ENCODE measurements at regions not wholly inside any gene's neighbourhood (a gene's known extent, or its start where the extent isn't known, plus 50 kb on each side); places are given as distances from the start of the nearest gene placed in this dataset.
"Not testable (repeated sequence)": the region's sequence is repeated elsewhere in the genome, so short reads cannot be mapped to it uniquely, and the experiment has no call there.

- Mint-ChIP-seq H3K27ac (no peak overlapping the region), H3K27me3 (no peaks in the 10 kb centered on the region), H3K36me3 (ENCODE audit: low read depth) (no peaks in the 10 kb centered on the region), H3K9me3 (no peaks in the 10 kb centered on the region), H3K4me3 (no peak overlapping the region), H3K4me1 (no peaks in the 10 kb centered on the region)
- no peak for DNase-seq
- no peak for ATAC-seq
These were observed 100.9 kb upstream of the MON1B start for GRCh38 chr16:77090062-77090461.

GRCh38 chr16:77093309-77093708 is 97.7 kb upstream of the MON1B start:
- Mint-ChIP-seq H3K36me3 (ENCODE audit: low read depth) (no peaks in the 10 kb centered on the region), H3K9me3 (no peaks in the 10 kb centered on the region), H3K27me3 (no peaks in the 10 kb centered on the region), H3K4me1 (no peaks in the 10 kb centered on the region), H3K27ac (no peak overlapping the region), H3K4me3 (no peak overlapping the region)
- no peak for ATAC-seq
- no peak for DNase-seq

GRCh38 chr16:77093999-77094398 is 97.0 kb upstream of the MON1B start:
- Mint-ChIP-seq H3K9me3 (no peaks in the 10 kb centered on the region), H3K4me1 (no peaks in the 10 kb centered on the region), H3K27me3 (no peaks in the 10 kb centered on the region), H3K27ac (no peak overlapping the region), H3K36me3 (ENCODE audit: low read depth) (no peaks in the 10 kb centered on the region), H3K4me3 (no peak overlapping the region)
- DNase-seq (no peak), ATAC-seq (no peak)

GRCh38 chr16:77111056-77111565 is 79.9 kb upstream of the MON1B start:
- Mint-ChIP-seq H3K36me3 (ENCODE audit: low read depth) (no peaks in the 10 kb centered on the region), H3K4me1 (no peaks in the 10 kb centered on the region), H3K9me3 (peaks cover under 1% of the 10 kb centered on the region), H3K4me3 (no peak overlapping the region), H3K27ac (no peak overlapping the region), H3K27me3 (peaks cover 6% of the 10 kb centered on the region)
- ATAC-seq (no peak), DNase-seq (no peak)

DNA sequence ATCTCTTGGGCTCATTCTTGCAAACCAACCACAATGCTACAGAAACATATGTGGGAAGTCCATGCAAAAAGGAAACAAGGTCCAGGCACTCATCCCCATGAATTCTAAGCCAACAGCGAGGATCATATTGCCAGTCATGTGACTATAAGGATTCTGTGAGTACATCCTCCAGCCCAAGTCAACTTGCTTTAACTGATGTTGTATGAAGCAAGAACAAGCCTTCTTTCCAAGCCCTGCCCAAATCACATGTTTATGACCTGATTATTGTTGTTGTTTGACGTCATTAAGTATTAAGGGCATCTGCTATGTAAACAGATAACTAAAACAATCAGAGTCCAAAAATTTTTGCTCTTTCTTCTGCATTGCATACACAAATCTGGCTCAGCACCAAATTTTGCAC is 78.2 kb upstream of the MON1B start:
- Mint-ChIP-seq H3K27me3 (peaks cover 6% of the 10 kb centered on the region), H3K4me3 (no peak overlapping the region), H3K27ac (no peak overlapping the region), H3K9me3 (no peaks in the 10 kb centered on the region), H3K36me3 (ENCODE audit: low read depth) (no peaks in the 10 kb centered on the region), H3K4me1 (no peaks in the 10 kb centered on the region)
- no peak for DNase-seq
- no peak for ATAC-seq

GRCh38 chr16:77113835-77114234 is 77.2 kb upstream of the MON1B start:
- no peaks in the 10 kb centered on the region for H3K9me3 Mint-ChIP-seq
- H3K4me1 Mint-ChIP-seq: no peaks in the 10 kb centered on the region
- ATAC-seq (no peak), DNase-seq (no peak)
- no peak overlapping the region for H3K4me3 Mint-ChIP-seq
- H3K36me3 Mint-ChIP-seq (ENCODE audit: low read depth): no peaks in the 10 kb centered on the region
- no peak overlapping the region for H3K27ac Mint-ChIP-seq
- H3K27me3 Mint-ChIP-seq: peaks cover 6% of the 10 kb centered on the region

DNA sequence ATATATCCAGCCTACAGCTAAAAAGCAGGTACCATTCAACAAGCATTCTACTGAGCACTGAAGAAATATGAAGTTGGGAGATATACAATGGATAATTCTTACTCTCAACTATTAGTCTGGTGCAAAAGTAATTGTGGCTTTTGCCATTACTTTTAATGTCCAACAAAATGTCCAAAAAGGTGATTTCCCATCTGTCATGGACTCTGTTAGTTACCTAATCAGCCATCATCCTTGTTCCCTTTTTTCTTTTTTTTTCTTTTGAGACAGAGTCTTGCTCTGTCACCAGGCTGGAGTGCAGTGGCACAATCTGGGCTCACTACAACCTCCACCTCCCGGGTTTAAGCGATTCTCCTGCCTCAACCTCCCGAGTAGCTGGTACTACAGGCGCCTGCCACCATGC is 76.6 kb upstream of the MON1B start:
- H3K36me3 Mint-ChIP-seq (ENCODE audit: low read depth); H3K27me3 Mint-ChIP-seq; H3K27ac Mint-ChIP-seq; H3K4me3 Mint-ChIP-seq; H3K9me3 Mint-ChIP-seq; H3K4me1 Mint-ChIP-seq; DNase-seq; ATAC-seq: not testable (repeated sequence)

DNA sequence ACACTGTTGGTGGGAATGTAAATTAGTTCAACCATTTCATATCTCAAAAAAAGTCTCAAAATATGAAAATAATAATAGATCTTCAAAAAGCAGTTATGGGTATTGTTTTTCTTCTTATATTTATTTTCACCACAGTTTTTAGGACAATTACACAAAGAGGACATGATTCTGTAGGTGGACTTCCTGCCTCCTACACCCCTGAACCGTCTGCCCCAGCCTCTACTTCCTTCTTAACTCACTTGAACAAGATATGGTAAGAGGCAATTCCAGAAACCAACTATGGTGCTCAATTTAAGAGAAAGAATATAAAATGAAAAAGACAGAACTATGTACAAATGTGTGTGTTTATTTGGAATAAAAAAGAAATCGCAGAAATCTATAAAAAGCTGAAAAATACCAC is 74.1 kb upstream of the MON1B start:
- peaks cover 6% of the 10 kb centered on the region for H3K27me3 Mint-ChIP-seq
- H3K36me3 Mint-ChIP-seq (ENCODE audit: low read depth): no peaks in the 10 kb centered on the region
- H3K9me3 Mint-ChIP-seq: no peaks in the 10 kb centered on the region
- DNase-seq: no peak
- no peaks in the 10 kb centered on the region for H3K4me1 Mint-ChIP-seq
- H3K4me3 Mint-ChIP-seq: no peak overlapping the region
- no peak for ATAC-seq
- H3K27ac Mint-ChIP-seq: no peak overlapping the region

GRCh38 chr16:77117707-77118106 is 73.3 kb upstream of the MON1B start:
- H3K36me3 Mint-ChIP-seq (ENCODE audit: low read depth): no peaks in the 10 kb centered on the region
- H3K27ac Mint-ChIP-seq: no peak overlapping the region
- DNase-seq (no peak), ATAC-seq (no peak)
- H3K4me3 Mint-ChIP-seq: no peak overlapping the region
- peaks cover 6% of the 10 kb centered on the region for H3K27me3 Mint-ChIP-seq
- no peaks in the 10 kb centered on the region for H3K9me3 Mint-ChIP-seq
- no peaks in the 10 kb centered on the region for H3K4me1 Mint-ChIP-seq

GRCh38 chr16:77131398-77131797 is 59.6 kb upstream of the MON1B start:
- H3K36me3 Mint-ChIP-seq (ENCODE audit: low read depth): no peaks in the 10 kb centered on the region
- H3K27me3 Mint-ChIP-seq: peaks cover 5% of the 10 kb centered on the region
- no peaks in the 10 kb centered on the region for H3K4me1 Mint-ChIP-seq
- H3K27ac Mint-ChIP-seq: no peak overlapping the region
- no peaks in the 10 kb centered on the region for H3K9me3 Mint-ChIP-seq
- DNase-seq (no peak), ATAC-seq (no peak)
- H3K4me3 Mint-ChIP-seq: no peak overlapping the region

DNA sequence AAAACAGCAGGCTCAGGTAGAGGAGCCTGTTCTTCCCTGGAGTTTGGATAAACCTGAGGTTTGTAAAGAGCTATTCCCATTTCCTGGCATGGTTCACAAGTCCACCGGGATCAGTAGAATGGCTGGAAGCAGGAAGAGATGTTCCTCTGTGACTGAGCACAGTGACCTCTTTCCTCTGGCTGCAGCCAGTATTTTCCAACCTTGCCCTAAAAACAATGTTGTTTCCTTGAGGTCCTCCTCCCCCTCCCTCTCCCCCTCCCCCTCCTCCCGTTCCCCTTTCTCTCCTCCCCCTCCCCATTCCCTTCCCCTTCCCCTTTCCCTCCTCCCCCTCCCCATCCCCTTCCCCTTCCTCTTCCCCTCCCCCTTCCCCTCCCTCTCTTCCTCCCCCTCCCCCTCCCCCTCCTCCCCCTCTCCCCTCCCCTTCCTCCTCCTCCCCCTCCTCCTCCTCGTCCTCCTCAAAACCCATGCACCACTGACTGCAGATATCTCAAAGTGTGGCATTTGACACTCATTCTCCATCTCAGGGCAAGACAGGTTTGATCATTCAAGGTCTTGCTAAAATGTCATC is 58.9 kb upstream of the MON1B start:
- Mint-ChIP-seq H3K4me3 (no peak overlapping the region), H3K36me3 (ENCODE audit: low read depth) (no peaks in the 10 kb centered on the region), H3K27ac (no peak overlapping the region), H3K4me1 (no peaks in the 10 kb centered on the region), H3K9me3 (no peaks in the 10 kb centered on the region), H3K27me3 (peaks cover 9% of the 10 kb centered on the region)
- ATAC-seq (no peak), DNase-seq (no peak)

DNA sequence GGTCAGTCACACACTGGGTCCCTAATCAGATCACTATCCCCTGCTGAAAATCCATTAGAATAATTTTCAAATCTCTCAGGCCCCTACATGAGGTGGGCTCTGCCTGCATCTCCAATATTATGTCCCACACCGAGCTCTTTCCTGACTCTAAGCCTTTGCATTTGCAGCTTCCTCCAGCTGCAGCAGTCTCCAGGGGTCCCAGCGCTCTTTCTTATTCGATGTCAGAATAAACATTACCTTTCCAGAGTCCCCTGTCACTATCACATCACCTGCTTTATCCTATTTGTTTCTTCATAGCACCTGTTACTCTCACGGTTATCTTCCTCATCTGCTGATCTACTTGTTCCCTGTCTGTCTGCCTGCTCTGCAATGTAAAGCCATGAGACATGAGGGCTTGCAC is 57.3 kb upstream of the MON1B start:
- no peaks in the 10 kb centered on the region for H3K36me3 Mint-ChIP-seq (ENCODE audit: low read depth)
- H3K27ac Mint-ChIP-seq: no peak overlapping the region
- peaks cover 9% of the 10 kb centered on the region for H3K27me3 Mint-ChIP-seq
- no peaks in the 10 kb centered on the region for H3K4me1 Mint-ChIP-seq
- H3K4me3 Mint-ChIP-seq: no peak overlapping the region
- H3K9me3 Mint-ChIP-seq: no peaks in the 10 kb centered on the region
- DNase-seq (no peak), ATAC-seq (no peak)

GRCh38 chr16:77137045-77137444 is 53.9 kb upstream of the MON1B start:
- Mint-ChIP-seq H3K27me3 (peaks cover 10% of the 10 kb centered on the region), H3K4me3 (no peak overlapping the region), H3K4me1 (no peaks in the 10 kb centered on the region), H3K9me3 (peaks cover 3% of the 10 kb centered on the region), H3K36me3 (ENCODE audit: low read depth) (no peaks in the 10 kb centered on the region), H3K27ac (no peak overlapping the region)
- DNase-seq (no peak), ATAC-seq (no peak)
